ENCODE measurements at regions not wholly inside any gene's neighbourhood (a gene's known extent, or its start where the extent isn't known, plus 50 kb on each side); places are given as distances from the start of the nearest gene placed in this dataset.
A peak's percentile ranks its signal among the peaks of the same experiment; 100 is the strongest.
"Not testable (repeated sequence)": the region's sequence is repeated elsewhere in the genome, so short reads cannot be mapped to it uniquely, and the experiment has no call there.

DNA sequence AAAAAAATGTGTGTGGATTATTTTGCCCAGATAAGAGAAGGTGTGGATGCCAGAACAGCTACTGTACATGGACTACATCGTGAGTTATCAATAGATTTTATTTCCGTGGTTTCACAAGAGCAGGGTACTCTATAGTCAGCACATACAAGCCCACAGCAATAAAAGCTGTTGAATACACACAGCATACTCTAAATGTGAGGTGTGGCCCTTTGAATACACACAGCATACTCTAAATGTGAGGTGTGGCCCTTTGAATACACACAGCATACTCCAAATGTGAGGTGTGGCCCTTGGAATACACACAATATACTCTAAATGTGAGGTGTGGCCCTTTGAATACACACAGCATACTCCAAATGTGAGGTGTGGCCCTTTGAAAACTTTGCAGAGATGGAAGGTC, 287.4 kb upstream of the ADARB2 start:
- DNase-seq (ENCODE audit: low spot score); intact Hi-C loops (cut with DNase I); ATAC-seq: not testable (repeated sequence)

DNA sequence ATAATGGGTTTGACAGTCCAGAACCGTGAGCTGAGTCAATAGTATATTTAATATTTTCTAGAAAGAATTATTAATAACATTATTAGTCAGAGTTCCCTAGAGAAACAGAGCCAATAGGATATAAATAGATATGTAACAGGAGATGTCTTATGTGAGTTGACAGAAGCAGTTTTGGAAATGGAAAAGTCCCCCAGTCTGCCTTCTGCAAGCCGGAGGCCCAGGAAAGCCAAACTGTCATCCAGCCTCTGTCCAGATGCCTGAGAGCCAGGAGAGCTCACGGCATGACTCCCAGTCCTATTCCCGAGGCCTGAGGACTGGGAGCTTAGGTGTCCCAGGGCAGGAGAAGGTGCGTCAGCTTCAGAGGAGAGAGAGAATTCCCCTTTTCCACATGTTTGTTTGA, 286.4 kb upstream of the ADARB2 start:
- intact Hi-C loops (cut with DNase I), result no loop called here
- DNase-seq (ENCODE audit: low spot score), result no peak
- ATAC-seq, result no peak

DNA sequence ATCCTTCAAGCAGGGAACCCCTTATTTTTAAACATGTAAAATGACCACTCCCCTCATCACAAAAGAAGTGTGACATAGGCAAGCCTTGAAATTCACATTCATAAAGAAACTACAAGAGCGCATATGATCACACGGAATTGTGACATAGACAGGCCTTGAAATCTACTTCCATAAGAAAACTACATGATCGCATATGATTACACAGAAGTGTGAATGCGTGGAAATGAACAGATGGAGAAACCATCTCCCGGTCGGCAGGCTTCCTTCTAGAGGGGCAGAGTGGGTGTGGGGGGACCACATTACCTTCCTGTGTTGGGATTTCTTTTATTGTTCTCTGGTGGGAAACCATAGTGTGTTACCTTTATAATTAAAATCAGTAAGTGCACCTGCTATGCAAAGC, 285.1 kb upstream of the ADARB2 start:
- DNase-seq (ENCODE audit: low spot score) (no peak), ATAC-seq (no peak)
- intact Hi-C loops (cut with DNase I), result no loop called here

DNA sequence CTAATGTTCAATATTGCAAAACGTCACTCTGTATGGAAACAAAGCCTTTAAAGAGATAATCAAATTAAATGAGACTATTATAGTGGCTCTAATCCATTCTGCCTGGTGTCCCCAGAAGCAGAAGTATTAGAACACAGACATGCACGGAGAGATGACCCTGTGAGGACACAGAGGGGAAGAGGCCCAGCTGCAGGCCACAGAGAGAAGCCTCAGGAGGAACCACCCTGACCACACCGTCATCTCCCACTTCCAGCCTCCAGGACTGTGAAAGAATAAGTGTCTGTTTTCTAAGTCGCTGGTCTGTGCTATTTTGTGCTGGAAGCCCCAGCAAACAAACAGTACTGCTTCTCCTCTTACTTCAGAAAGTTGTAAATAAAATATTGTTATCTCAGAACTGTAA, 283.5 kb upstream of the ADARB2 start:
- no peak for DNase-seq (ENCODE audit: low spot score)
- intact Hi-C loops (cut with DNase I), result no loop called here
- peak; percentile 94 for ATAC-seq

DNA sequence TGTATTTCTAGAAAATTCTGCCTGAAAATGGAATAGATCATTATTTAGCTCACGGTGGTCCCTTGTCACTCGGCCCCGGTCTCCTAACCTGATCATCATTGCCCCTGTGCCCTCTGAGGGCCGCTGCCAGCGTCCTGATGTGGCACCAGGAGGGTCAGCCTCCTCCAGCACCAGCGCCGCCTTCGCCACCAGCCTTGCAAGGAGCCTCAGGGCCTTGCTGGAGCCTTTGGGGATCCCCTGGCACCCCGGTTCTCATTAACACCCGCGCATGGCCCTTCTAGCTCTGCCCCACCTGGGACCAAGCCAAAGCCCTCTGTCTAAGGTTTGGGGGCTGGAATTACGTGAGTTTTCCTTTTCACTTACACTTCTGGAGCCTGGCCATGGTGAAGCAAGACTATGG, 282.5 kb upstream of the ADARB2 start:
- no peak for ATAC-seq
- intact Hi-C loops (cut with DNase I), result no loop called here

DNA sequence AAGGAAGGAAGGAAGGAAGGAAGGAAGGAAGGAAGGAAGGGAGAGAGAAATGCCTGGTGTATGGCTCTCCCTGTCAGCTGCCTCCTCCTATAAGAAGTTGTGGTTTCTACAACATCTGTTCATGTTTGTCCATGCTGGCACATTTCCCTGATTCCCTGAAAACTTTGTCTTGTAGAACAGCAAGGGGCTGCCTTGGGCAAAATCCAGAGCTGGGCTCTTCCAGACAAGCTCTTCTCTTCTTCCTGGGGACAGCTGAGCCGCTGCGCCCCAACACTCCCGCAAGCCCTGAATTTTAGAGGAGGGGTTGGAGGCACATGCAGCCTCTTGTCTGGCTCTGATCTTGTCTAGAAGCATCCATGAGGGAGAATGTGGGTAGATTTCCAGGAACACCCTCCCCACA, 282.0 kb upstream of the ADARB2 start:
- intact Hi-C loops (cut with DNase I), result no loop called here

More for the DNA sequence above, 282.5 kb upstream of the ADARB2 start:
- no peak for DNase-seq (ENCODE audit: low spot score)

DNA sequence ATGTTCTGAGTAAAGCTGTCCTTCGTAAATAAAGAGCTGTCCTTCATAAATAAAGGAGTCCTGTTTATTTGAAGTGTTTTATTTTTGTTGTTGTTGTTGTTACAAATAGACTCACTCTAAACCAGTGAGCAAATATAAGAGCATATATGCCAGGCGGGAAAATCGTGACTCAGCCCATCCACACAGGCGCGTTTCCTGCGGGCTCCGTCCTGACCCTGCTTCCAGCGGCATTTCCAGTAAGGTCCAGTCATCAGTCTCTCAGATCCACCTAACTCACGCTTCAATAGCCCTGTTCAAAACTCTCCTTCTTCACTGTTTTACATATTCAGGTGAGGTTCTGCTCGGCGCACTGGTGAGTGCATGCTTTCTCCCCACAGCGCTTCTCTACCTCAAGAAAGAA, 277.2 kb upstream of the ADARB2 start:
- intact Hi-C loops (cut with DNase I), result no loop called here
- DNase-seq (ENCODE audit: low spot score), result no peak
- ATAC-seq, result no peak

More for the DNA sequence above, 282.0 kb upstream of the ADARB2 start:
- no peak for DNase-seq (ENCODE audit: low spot score)
- no peak for ATAC-seq

DNA sequence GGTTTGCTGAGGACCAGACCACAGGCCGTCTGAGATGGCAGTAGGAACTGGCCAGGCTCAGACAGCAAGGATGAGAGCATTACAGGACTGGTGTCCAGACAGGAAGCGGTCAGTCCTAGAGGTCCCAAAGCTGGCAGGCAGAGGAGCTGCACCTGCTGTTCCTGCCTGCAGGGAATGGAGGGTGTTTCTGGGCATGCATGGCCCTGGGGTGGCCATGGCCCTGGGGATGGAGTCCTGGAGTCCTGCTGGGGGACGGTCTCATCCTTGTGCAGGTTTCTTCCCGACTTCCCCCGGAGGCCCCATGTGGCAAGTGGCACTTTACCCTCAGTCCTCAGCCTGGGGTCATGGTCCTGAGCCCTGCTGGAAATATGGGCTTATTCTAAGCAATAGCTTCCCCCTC, 274.9 kb upstream of the ADARB2 start:
- DNase-seq (ENCODE audit: low spot score) (no peak), ATAC-seq (no peak)
- intact Hi-C loops (cut with DNase I), result no loop called here

DNA sequence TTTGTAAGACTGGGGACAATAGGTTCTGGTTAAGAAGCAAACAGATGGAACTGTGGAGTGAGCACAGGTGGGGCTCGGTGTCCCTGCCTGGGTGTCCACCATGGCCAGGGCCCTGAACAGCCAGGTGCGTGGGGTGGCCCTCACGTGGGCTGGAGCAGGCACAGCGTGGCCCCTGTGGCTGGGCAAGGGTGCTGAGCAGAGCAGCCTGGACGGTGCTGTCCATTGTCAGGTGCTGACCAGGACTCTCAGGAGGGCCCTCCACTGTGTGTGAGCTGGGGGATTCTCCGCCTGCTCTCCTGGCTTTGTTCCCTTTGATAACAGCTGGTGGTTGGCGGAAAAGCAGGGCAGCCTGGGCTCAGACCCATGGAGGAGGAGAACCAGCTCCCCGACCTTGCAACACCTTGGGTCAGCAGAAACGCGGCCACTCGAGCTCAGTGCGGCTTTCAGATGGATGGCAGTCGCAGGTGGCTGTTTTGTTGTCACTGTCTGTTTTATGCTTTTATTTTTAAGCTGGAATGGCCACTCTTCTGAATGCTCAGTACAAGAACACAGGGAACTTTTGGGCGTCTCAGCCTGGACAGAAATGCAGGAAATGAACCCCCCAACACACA, 273.9 kb upstream of the ADARB2 start:
- intact Hi-C loops (cut with DNase I), result no loop called here
- ATAC-seq (peak; percentile 32), DNase-seq (ENCODE audit: low spot score) (no peak)

DNA sequence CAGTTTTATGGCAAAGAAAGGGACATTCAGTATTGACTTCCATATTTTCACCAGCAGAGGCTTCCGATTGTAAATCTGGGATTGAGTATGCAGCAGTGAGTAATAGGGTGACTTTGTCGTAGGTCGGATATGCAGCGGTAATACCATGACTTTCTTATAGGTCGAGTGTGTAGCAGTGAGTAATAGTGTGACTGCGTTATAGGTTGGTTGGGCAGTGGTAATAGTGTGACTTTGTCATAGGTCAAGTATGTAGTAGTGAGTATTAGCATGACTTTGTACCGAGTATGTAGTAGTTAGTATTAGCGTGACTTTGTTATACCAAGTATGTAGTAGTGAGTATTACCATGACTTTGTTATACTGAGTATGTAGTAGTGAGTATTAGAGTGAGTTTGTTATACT, 268.2 kb upstream of the ADARB2 start:
- DNase-seq (ENCODE audit: low spot score) (no peak), ATAC-seq (no peak)
- intact Hi-C loops (cut with DNase I), result no loop called here

DNA sequence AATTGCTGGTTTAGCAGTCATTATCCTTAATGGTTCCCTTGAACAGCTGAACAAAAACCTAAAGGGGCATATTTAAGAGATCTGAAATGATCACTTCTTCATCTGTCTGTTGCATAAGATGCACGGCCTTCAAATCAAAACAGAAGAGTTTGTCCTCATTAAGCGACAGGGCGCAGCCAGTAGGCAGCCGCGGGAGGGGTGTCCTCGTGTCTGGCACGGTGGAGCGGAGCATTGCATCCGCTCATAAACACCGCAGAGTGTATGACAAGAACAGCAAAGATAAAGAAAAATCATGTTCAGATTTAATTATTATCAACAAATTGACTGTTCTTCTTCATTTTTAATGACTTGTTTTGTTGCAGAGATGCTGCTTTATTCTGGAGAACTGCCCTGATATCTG, 255.6 kb upstream of the ADARB2 start:
- ATAC-seq (no peak), DNase-seq (ENCODE audit: low spot score) (no peak)
- intact Hi-C loops (cut with DNase I), result no loop called here

DNA sequence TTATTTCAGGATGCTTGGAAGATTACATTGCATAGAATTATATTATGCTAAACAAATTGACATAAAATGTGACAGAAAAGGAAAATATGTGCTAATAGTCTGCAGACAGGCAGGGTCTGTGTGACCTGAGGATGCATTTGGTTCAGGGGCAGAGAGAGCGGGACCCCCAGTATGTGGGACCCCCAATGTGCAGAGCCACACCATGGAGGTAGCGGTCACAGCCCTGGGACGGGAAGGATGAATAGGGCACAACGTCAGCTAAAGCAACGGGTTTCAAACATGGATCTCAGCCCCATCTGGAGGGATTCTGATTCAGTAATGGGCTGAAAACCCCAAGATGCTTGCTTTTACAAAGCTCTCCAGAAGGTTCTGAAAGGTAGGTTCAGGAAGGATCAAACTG, 251.8 kb upstream of the ADARB2 start:
- ATAC-seq (no peak), DNase-seq (ENCODE audit: low spot score) (no peak)
- intact Hi-C loops (cut with DNase I), result no loop called here

DNA sequence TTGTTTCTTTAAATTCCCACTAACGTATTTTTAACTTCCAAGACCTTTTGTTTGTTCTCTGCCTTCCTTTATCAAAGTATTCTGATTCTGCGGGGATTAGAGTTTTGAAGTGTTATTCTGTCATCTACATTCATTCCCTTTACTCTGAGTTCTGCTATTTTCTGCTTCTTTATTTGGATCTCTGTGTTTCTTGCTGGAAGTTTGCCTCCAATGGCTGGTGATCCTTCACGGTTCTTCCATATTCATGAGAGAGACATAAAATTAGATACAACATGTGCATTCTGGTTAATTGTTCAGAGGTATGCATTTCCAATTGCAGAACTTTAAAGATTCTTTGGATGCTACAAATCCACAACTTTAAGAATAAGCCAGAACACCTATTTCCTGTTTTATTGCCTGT, 244.7 kb upstream of the ADARB2 start:
- DNase-seq (ENCODE audit: low spot score) (no peak), ATAC-seq (no peak)
- intact Hi-C loops (cut with DNase I), result no loop called here

DNA sequence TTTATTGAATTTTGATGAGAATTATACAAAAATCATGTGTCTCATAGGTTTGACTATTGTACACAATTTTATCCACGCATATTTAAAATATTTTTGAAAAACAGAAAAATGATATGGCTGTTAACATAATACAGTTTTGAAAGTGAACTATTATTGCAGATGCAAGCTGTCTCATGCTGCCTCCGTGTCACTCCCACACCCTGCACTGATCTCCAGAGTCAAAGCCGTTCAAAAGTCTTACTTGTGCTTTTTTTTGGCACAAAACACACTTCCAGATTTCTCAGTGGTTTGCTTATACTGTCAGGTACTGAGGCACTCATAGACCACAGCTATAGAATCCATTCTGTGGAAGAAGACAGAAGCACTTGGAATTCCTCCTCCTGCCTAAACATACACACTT, 243.1 kb upstream of the ADARB2 start:
- intact Hi-C loops (cut with DNase I), result no loop called here

DNA sequence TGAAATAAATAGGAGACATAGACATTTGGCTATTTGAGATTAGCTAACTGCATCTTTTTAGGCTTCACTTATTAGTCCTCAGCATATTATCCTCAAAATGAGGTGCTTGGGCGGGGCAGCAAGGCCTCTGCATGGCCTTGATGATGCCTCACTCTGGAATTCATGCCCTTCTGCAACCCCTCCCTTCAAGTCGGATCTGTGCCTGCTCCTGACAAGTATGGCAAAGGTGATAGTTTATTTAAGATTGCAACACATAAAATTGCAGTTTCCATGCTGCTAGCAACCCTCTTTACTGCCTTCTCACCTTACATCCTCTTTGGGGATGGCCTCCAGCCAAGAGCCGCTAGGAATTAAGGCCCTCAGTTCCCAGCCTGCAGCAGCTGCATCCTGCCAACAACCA, 241.3 kb upstream of the ADARB2 start:
- DNase-seq (ENCODE audit: low spot score) (no peak), ATAC-seq (no peak)
- intact Hi-C loops (cut with DNase I), result no loop called here

More for the DNA sequence above, 243.1 kb upstream of the ADARB2 start:
- DNase-seq (ENCODE audit: low spot score) (no peak), ATAC-seq (no peak)

DNA sequence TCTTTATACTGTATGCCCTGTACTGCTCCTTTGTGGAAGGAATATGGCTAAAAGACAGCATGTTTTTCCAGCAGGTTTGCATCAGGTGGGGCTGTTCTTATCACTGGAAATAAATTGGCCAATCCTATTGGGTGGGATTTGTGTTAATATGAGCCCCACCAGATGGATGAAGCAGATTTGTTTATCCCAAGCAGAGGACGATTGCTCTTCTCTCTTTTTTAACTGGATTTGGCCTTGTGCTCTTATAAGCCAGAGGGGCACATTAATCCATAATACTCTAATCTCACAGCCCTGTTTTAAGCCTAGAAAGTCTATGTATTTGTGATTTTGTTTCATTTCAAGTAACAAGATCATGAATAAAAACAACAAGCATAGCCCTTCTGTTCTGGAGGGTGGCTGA, 240.1 kb upstream of the ADARB2 start:
- DNase-seq (ENCODE audit: low spot score) (no peak), ATAC-seq (no peak)
- intact Hi-C loops (cut with DNase I), result no loop called here

DNA sequence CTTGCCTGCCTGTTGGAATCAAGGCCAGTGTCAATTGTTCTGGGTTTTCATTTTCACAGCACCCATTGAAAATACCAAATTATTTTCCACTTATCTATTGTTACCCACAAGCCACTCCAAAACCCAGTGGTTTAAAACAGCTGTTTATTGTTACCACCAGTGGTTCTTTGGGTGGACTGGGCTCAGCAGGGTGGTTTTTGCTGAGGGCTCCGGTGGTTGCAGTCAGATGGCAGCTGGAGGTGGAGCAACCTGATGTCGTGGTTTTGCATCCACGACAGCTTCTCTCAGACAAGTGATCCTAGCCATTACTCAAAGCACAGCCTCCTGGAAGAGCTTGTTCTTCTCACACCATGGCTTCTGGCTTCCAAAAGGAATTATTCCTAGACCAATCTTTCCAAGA, 235.1 kb upstream of the ADARB2 start:
- DNase-seq (ENCODE audit: low spot score), result no peak
- intact Hi-C loops (cut with DNase I), result no loop called here
- no peak for ATAC-seq

DNA sequence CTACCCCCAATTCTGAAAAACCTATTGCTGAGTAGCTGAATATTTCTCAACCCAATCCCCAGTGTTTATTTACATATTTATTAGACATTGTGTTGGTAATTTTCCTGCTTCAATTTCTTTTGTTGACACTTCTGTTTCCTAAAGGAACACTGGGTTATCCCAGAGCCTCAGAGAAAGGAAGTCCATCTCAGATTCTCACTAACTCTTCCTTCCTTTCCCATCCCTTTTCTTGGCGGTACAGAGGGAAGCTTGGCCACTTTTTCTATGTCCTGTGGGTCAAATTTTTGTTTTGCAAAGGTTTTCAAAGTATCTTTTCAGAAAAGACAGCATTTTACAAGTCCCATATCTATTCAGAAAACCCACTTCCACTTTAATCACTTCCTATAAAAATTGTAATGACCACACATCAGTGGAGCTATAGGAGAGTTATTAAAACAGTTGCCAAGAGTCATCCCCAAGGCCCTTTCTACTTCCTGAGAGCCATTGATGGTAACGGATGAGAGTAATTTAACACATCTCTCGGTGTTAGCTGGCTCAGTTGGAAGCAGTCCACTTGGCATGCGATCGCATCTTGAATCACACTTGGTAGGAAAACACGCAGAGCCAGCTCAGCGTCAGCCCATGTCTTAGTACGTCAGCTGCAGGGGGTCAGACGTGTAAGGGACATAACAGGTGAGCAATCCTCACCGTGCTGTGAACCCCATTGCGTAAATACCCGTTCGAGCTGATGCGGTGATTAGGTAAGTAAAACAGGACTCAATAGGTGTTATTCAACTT, 231.1 kb upstream of the ADARB2 start:
- ATAC-seq, result peak; percentile 72
- DNase-seq (ENCODE audit: low spot score), result no peak
- intact Hi-C loops (cut with DNase I), result no loop called here

DNA sequence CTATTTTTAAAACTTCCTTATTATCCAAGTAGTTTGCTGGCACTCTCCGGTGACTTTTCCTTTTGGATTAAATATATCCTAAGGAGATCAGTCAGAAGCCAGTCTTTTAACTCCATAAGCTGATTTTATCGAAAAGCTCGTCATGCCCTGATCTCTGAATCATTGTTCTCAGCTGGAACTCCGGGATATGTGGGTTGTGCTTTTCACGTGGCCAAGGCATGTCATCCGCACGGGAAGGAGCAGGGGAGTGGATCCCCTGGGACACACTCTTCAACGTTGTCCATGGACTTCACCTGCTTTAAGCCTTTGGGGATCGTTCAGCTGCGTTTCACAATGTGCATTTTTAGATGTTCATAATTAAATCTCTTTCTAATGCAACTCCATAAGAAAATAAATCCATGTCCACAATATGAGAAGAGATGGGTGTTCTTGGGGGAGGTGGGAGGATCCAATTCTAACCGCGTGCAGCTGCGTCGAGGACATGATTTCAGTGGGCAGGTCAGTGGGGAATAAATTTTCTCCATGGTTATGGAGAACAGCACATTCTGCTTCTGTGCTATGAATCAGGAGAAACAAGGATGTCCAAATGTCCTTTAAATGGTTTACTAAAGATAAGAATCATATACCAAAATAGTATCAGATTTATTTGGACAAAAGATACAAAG, 229.5 kb upstream of the ADARB2 start:
- DNase-seq (ENCODE audit: low spot score), result no peak
- intact Hi-C loops (cut with DNase I), result no loop called here
- ATAC-seq, result no peak

DNA sequence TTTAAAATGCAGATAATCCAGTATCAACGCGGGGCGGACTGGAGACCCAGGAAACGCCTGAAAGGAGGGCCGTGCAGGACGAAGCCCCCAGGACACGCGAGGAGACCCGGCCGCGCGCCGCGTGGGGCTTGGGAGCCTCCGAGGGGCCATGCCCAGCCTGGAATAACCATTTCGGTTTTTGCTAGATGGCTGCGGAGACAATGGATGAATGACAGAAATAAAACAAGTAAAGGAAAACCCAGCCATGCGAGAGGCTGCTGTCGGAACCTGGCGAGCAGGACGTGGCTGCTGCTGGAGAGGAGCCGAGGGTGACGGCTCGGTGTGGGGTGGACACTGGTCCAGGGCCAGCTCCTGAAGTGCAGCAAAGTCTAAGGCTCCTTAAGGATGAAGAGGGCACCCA, 227.2 kb upstream of the ADARB2 start:
- no peak for ATAC-seq
- intact Hi-C loops (cut with DNase I), result no loop called here

More for the DNA sequence above, 227.2 kb upstream of the ADARB2 start:
- DNase-seq (ENCODE audit: low spot score), result no peak

Data from sciatic nerve (tissue), 2 donors.